HEK293T (cell line): ENCODE measurements at regions not wholly inside any gene's neighbourhood (a gene's known extent, or its start where the extent isn't known, plus 50 kb on each side); places are given as distances from the start of the nearest gene placed in this dataset.

Experiments used
- CTCF ChIA-PET: fragments of 350-600 bp; formaldehyde crosslinking; extraction: SDS; loops from one replicate; lab custom pipeline; 2021; ENCODE audit warnings: antibody characterized with exemption, inconsistent platforms; lab: Yijun Ruan, JAX
- POLR2A ChIA-PET: fragments of 350-600 bp; formaldehyde crosslinking; extraction: SDS; loops from one replicate; lab custom pipeline; 2020; ENCODE audit warnings: antibody characterized with exemption, inconsistent platforms; lab: Yijun Ruan, JAX
- DNase-seq: peaks from one replicate; pipeline ENCODE4 v3.0.0; 2012; ENCODE audit warnings: mixed read lengths; ENCODE audit errors: extremely low spot score
- ARNT ChIP-seq: fragments of 450-650 bp; IDR thresholded peaks from 2 replicates; pipeline ENCODE4 v1.6.1; 2017; ENCODE audit warnings: mild to moderate bottlenecking
- BHLHE40 ChIP-seq: fragments of 450-650 bp; IDR thresholded peaks from 2 replicates; pipeline ENCODE4 v1.6.1; 2016; ENCODE audit warnings: mild to moderate bottlenecking, moderate library complexity, borderline replicate concordance
- CTBP1 ChIP-seq: fragments of 450-650 bp; IDR thresholded peaks from 2 replicates; pipeline ENCODE4 v1.6.1; 2016; ENCODE audit warnings: borderline replicate concordance
- ELF4 ChIP-seq: fragments of 450-650 bp; IDR thresholded peaks from 2 replicates; pipeline ENCODE4 v1.6.1; 2017; ENCODE audit warnings: antibody characterized with exemption
- FOXA1 ChIP-seq: fragments of 450-650 bp; IDR thresholded peaks from 2 replicates; pipeline ENCODE4 v1.6.1; 2016; ENCODE audit warnings: mild to moderate bottlenecking
- FOXK2 ChIP-seq: fragments of 450-650 bp; IDR thresholded peaks from 2 replicates; pipeline ENCODE4 v1.6.1; 2016; ENCODE audit warnings: mild to moderate bottlenecking
- FOXM1 ChIP-seq: fragments of 450-650 bp; IDR thresholded peaks from 2 replicates; pipeline ENCODE4 v1.6.1; 2017; ENCODE audit warnings: mild to moderate bottlenecking, borderline replicate concordance
- HDGF ChIP-seq: fragments of 450-650 bp; IDR thresholded peaks from 2 replicates; pipeline ENCODE4 v1.6.1; 2017; ENCODE audit warnings: antibody characterized with exemption, borderline replicate concordance
- L3MBTL2 ChIP-seq: fragments of 450-650 bp; conservative IDR thresholded peaks from 2 replicates; pipeline ENCODE4 v1.6.1; 2016; ENCODE audit warnings: mild to moderate bottlenecking
- LEF1 ChIP-seq: fragments of 450-650 bp; IDR thresholded peaks from 2 replicates; pipeline ENCODE4 v1.6.1; 2017; ENCODE audit warnings: mild to moderate bottlenecking, borderline replicate concordance
- NFRKB ChIP-seq: fragments of 450-650 bp; IDR thresholded peaks from 2 replicates; pipeline ENCODE4 v1.6.1; 2016; ENCODE audit warnings: mild to moderate bottlenecking, moderate library complexity
- PKNOX1 ChIP-seq: fragments of 450-650 bp; IDR thresholded peaks from 2 replicates; pipeline ENCODE4 v1.6.1; 2016
- SP1 ChIP-seq: fragments of 450-650 bp; IDR thresholded peaks from 2 replicates; pipeline ENCODE4 v1.6.1; 2017
- SUZ12 ChIP-seq: fragments of 450-650 bp; IDR thresholded peaks from 2 replicates; pipeline ENCODE4 v1.6.1; 2016; ENCODE audit warnings: mild to moderate bottlenecking
- TARDBP ChIP-seq: fragments of 450-650 bp; IDR thresholded peaks from 2 replicates; pipeline ENCODE4 v1.6.1; 2016
- ZNF384 ChIP-seq: fragments of 450-650 bp; IDR thresholded peaks from 2 replicates; pipeline ENCODE4 v1.6.1; 2016

GRCh38 chr19:32219881-32220472 is 125.4 kb upstream of the ZNF507 start:
- TF ChIP-seq FOXA1 (no peak), PKNOX1 (no peak), CTBP1 (no peak), L3MBTL2 (no peak)
- ChIA-PET POLR2A (no interaction called here), CTCF (no interaction called here)
- no peak for DNase-seq

GRCh38 chr19:32220951-32221350 is 124.5 kb upstream of the ZNF507 start:
- ChIA-PET POLR2A (no interaction called here), CTCF (no interaction called here)
- TF ChIP-seq TARDBP (no peak), FOXA1 (no peak), FOXK2 (no peak), CTBP1 (no peak)
- DNase-seq, result no peak

GRCh38 chr19:32222556-32222955 is 122.9 kb upstream of the ZNF507 start:
- ChIA-PET CTCF (no interaction called here), POLR2A (no interaction called here)
- TF ChIP-seq FOXM1 (no peak), LEF1 (no peak), FOXK2 (no peak), PKNOX1 (no peak), BHLHE40 (no peak), ELF4 (no peak), HDGF (no peak), L3MBTL2 (no peak), SUZ12 (no peak), TARDBP (no peak)
- DNase-seq, result no peak

GRCh38 chr19:32223106-32223505 is 122.3 kb upstream of the ZNF507 start:
- POLR2A ChIA-PET, result no interaction called here
- TF ChIP-seq CTBP1, result no peak
- no peak for TF ChIP-seq L3MBTL2
- no peak for TF ChIP-seq HDGF
- TF ChIP-seq ARNT, result no peak
- no peak for TF ChIP-seq FOXA1
- TF ChIP-seq TARDBP, result no peak
- no peak for TF ChIP-seq SUZ12
- TF ChIP-seq SP1, result no peak
- no peak for TF ChIP-seq ELF4
- TF ChIP-seq ZNF384, result no peak
- no peak for TF ChIP-seq PKNOX1
- DNase-seq, result no peak
- CTCF ChIA-PET, result interaction anchor here (0.7 kb wide), 1 partner anchor 182 kb away, joined by 3 read pairs; no protein-coding TSS in a partner anchor

GRCh38 chr19:32223595-32224370 is 121.6 kb upstream of the ZNF507 start:
- POLR2A ChIA-PET, result no interaction called here
- CTCF ChIA-PET, result interaction anchor here (0.7 to 1.5 kb wide), 3 partner anchors 22 to 183 kb away, joined by 3 to 6 read pairs (median 3); no protein-coding TSS in a partner anchor
- DNase-seq, result no peak
- TF ChIP-seq L3MBTL2, result no peak
- no peak for TF ChIP-seq CTBP1
- TF ChIP-seq FOXA1, result no peak
- TF ChIP-seq BHLHE40, result no peak
- TF ChIP-seq ELF4, result no peak
- TF ChIP-seq SP1, result no peak
- no peak for TF ChIP-seq SUZ12
- TF ChIP-seq ZNF384, result no peak
- TF ChIP-seq FOXM1, result no peak
- TF ChIP-seq TARDBP, result no peak
- TF ChIP-seq ARNT, result no peak
- TF ChIP-seq HDGF, result no peak

GRCh38 chr19:32224371-32225244 is 120.8 kb upstream of the ZNF507 start:
- TF ChIP-seq FOXM1 (no peak), HDGF (no peak), PKNOX1 (no peak), NFRKB (no peak), ZNF384 (no peak), LEF1 (no peak), SUZ12 (no peak), FOXA1 (no peak), BHLHE40 (no peak), ARNT (no peak), L3MBTL2 (no peak), FOXK2 (no peak), CTBP1 (no peak)
- POLR2A ChIA-PET, result no interaction called here
- peak; percentile 84 for DNase-seq
- CTCF ChIA-PET, result interaction anchor here (0.6 to 1.5 kb wide), 5 partner anchors 22 to 1170 kb away, joined by 3 to 6 read pairs (median 3); no protein-coding TSS in a partner anchor
